CD4-positive, alpha-beta T cell treated with Interleukin-15 for 1 hour (primary cell): ENCODE measurements at regions not wholly inside any gene's neighbourhood (a gene's known extent, or its start where the extent isn't known, plus 50 kb on each side); places are given as distances from the start of the nearest gene placed in this dataset.

Source experiments
- DNase-seq: peaks from one replicate; pipeline ENCODE4 v3.0.0-alpha.2; 2020

DNA sequence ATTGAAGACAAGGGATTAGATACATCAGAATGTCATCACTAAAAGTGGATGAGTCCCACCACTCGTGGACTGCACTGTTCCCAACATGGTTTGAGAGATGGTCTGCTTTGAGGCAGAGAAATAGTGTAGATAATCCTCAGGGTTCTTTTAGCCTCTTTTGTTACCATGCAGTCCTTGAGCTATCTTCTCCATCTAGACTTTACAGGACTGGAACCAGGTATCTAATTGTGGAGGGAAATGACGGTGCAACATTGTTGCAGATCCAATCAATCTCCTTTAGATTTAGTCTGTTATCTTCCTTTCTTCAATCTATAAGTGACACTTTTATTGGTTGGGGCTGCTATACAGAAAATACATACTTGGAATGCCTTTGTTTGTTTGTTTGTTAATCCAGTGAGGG, 183.8 kb upstream of the CWC22 start:
- no peak for DNase-seq

- DNase-seq, result no peak
Observed at GRCh38 chr2:180187611-180188010, 180.5 kb upstream of the CWC22 start.

DNA sequence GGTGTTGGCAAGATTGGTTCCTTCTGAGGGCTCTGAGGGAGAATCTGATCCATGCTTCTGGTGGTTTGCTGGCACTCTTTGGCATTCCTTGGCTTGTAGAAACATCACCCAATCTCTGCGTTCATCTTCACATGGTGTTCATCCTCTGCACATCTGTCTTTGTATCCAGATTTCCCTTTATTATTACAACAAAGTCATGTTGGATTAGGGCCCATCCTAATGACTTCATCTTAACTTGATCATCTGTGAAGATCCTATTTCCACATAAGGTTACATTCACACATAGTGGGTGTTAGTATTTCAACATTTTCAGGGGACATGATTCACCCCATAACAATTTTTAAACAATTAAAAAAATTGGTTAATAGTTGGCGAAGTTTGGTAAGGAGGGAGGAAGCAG, 177.4 kb upstream of the CWC22 start:
- DNase-seq, result no peak

DNA sequence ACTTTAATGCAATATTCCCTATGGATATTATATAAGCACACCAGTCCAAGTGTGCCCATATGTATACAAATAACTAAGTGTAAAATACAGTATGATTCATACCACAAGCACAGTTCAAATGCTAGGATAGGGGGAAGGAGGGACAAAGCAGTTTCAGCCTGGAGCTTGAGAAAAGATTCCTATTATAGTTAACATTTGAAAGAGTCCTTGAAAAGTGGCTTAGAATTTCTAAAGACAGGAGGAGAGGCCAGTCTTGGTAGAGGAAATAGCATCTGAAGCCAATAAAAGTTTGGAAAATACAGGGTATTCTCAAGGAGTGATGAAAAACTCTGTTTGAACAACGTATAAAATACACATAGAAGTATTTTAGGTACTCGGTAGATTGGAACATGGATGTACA, 173.4 kb upstream of the CWC22 start:
- DNase-seq, result no peak

GRCh38 chr2:180177534-180177933, 170.4 kb upstream of the CWC22 start:
- no peak for DNase-seq

DNA sequence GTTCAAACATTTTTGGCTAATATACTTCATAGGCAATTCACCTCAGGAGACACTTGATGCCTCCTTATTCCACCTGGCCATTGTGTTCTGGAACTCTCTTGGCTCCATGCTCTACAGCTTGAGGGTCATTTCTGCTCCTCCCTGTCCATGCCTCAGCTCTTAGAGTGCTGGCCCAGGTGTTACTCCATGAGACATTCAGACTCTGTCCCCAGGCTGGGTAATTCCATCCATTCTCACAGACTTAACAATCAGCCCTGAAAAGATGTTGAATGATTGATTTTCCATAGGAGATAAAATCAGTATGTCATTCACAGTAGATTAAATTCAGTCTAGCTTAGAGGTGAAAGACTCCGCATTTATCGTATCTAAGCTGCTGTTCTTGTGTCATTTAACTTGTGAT, 168.6 kb upstream of the CWC22 start:
- no peak for DNase-seq

DNA sequence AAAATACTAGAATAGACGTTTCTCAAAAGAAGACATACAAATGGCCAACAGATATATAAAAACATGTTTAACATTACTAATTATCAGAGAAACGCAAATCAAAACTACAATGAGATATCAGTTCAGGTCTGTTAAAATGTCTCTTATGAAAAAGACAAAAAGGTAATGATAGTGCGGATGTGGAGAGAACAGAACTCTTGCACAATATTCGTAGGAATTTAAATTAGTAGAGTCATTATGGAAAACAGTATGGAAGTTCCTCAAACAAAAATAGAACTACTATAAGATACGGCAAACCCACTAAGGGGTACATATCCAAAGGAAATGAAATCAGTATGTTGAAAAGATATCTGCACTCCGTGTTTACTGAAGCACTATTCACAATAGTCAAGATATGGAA, 167.5 kb upstream of the CWC22 start:
- no peak for DNase-seq

- no peak for DNase-seq
Observed at GRCh38 chr2:180169474-180169873, 162.4 kb upstream of the CWC22 start.

GRCh38 chr2:180161415-180161814, 154.3 kb upstream of the CWC22 start:
- DNase-seq, result no peak

DNA sequence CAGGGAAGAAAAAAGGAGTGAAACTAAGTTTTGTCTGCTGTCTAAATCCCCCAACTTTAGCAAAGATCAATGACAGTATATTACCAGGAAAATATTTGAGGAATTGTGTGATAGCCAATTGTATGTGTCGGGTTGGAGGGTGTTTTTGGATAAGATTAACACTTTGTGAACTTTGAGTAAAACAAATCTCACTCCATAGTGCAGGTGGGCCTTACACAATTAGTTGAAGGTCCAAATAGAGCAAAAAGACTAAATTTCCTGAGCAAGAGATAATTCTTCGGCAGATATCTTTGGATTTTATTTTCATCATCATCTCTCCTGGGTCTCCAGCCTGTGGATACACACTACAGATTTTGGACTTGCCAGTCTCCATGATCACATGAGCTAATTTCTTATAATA, 152.8 kb upstream of the CWC22 start:
- DNase-seq, result no peak

DNA sequence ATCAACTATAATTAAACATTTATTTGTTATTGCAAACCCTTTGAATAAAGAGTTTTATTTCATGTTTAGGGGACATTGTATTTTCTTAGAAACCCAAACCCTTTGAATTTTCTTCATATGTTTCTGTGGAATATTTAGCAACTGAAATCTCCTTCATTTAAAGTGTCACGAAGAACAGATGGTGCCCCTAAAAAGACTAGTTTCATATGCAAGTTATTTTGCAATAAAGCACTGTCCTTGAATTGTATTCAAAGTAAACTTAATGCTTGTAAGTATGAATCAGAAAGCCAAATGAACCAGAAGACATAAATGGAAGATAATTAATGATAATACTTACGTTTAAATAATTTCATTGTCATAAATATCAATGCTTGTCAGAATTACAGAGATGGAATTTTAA, 151.9 kb upstream of the CWC22 start:
- no peak for DNase-seq

GRCh38 chr2:180156651-180157050, 149.6 kb upstream of the CWC22 start:
- DNase-seq, result no peak

- DNase-seq, result no peak
Observed at GRCh38 chr2:180150606-180151005, 143.5 kb upstream of the CWC22 start.

GRCh38 chr2:180146541-180146940, 139.4 kb upstream of the CWC22 start:
- DNase-seq, result no peak

- no peak for DNase-seq
Observed at GRCh38 chr2:180146114-180146513, 139.0 kb upstream of the CWC22 start.

- no peak for DNase-seq
Observed at GRCh38 chr2:180145163-180145562, 138.1 kb upstream of the CWC22 start.

DNA sequence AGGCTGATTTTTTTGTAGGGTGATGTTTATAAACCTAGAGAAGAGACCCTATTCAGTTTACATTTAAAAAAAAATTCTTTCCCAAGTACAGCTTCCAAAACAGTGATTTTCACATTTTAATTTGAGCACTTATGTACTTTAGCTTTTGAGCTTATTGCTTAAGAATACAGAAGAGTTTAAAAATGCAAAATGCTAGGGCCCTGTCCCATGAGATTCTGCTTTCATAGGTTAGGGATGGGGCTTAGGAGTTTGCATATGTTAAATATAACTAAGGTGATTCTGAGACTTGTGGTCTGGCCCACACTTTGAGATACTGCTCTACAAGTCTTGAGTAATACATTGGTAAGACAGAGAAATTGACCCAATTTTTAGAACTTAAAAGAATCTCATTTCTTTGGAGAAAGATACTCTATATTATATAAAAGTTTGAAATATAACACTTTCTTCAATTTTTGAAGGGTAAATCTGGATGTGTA, 137.3 kb upstream of the CWC22 start:
- no peak for DNase-seq

DNA sequence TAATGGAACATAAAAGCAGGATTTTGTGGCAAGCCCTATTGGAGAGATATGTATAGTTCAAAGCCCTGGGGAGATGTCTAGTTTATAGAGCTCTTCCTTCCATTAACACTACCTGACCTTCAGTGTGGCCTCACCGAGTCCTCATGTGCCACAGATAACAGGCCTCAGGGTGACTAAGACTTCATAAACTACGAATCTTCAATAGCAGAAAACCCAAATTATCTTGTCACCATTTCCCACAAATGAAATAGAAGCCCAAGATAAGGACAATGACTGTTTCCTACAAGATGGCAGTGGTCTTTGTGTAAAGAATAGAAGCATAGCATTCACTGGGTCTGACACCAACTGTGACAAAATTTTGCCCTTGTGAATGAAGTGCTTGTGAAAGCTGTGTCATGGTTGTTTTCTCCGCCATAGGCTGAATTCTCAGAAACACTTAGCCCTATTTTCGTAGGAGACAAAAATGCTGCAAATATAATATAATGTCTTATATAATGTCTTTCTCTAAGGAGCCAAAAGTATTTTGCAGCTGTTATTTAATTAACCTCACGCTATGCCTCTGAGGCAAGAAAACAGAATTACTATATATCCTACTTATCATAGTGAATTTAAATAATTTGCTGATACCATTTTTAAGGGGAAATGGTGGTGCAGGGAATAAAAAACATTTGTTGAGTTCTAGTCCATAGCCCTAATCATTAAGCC, 136.7 kb upstream of the CWC22 start:
- no peak for DNase-seq

DNA sequence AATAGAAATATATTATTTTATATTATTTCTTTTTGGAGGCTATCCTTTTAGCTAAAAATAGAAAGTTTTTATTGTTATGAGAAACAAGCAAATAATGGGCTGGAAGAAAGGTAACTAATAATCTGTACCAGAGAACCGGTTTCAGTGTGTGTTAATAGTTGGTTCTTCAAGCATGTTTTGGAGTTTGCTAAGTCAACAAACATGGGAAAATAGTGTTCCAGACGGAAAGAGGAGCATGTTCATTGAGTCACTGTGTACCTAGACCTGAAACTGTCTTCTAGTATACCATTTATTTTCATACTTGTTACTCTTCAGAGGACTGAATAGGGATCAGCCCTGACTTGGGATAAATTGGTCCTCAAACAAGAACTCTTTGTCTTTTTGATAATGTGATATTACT, 134.5 kb upstream of the CWC22 start:
- DNase-seq, result no peak

- DNase-seq, result no peak
Observed at GRCh38 chr2:180133736-180134135, 126.6 kb upstream of the CWC22 start.

DNA sequence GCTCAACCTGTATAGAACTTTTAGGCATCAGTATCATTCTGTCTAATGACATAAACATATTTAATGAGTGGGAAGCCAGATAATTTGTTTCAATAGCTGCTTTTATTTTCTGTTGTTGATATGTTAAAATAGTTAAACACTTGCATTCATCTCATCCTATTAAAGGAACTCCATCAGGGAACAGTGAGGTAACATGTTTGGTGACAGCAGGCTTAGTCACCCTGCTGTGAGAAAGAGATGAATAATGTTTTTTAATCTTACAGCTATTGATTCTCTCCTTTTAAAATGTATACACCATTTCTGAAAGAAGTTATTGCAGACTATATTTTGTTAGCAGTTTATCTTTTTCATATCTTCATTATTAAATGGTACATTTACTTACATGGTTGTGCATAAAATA, 123.3 kb upstream of the CWC22 start:
- DNase-seq, result no peak

- DNase-seq, result no peak
Observed at GRCh38 chr2:180128861-180129260, 121.8 kb upstream of the CWC22 start.

GRCh38 chr2:180125245-180125962, 118.3 kb upstream of the CWC22 start:
- DNase-seq, result peak; percentile 44

GRCh38 chr2:180124273-180125139, 117.4 kb upstream of the CWC22 start:
- DNase-seq, result no peak
